HT-29 (cell line): ENCODE measurements at regions not wholly inside any gene's neighbourhood (a gene's known extent, or its start where the extent isn't known, plus 50 kb on each side); places are given as distances from the start of the nearest gene placed in this dataset.
"Not testable (repeated sequence)": the region's sequence is repeated elsewhere in the genome, so short reads cannot be mapped to it uniquely, and the experiment has no call there.

Source experiments
- DNase-seq: peaks from one replicate; pipeline ENCODE4 v3.0.0-alpha.2; 2015; ENCODE audit warnings: low spot score

DNA sequence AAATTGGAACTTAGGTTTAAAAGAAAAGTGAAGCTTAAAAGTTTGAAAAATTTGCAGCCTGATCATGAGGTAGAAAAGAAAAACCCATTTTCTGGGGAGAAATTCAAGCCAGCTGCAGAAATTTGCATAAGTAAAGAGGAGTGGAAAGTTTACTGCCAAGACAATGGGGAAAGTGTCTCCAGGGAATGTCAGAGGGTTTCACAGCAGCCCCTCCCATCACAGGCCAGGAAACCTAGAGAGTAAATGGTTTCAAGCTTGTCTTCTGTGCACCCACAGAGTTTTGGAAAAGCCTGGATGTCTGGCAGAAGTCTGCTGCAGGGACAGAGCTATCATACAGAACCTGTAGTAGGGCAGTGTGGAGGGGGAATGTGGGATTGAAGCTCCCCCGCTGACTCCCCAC is 254.0 kb upstream of the FSIP2 start:
- DNase-seq = no peak

DNA sequence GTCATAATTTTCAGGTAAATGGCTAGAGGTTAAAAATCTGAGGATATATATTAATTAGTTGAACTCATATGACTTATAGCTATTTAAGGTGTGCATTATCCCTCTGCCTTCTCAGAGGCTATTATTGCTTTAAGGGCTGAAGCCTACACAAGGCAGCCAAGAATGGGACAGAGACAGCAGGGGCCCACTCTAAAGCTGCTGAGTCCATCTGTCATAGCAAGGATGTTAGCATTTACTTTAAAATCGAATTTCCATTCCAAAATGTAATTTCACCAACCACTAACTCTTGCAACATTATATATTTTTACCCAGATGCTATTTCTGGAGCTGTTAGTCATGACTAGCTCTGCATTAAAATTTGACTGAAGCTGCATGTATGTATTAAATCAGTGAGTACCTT is 236.3 kb upstream of the FSIP2 start:
- no peak for DNase-seq

DNA sequence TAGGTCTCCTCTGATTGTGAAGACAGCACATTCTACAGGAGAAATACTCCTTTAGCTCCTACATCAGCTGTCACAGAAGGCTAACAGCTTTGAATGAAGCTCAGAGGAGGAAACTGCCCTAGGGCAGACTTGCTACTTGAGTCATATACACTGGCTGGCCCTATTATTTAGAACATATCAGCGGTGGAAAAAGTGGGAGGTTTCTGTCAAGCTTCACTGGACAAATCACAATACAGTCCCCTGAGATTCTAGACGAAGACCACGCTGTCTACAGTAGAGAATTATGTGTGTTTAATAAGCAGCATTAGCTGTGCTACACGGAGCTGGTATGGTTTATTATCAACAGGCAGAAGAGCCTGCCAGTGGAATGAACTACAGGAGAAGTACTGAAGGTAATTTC is 230.9 kb upstream of the FSIP2 start:
- DNase-seq = no peak

DNA sequence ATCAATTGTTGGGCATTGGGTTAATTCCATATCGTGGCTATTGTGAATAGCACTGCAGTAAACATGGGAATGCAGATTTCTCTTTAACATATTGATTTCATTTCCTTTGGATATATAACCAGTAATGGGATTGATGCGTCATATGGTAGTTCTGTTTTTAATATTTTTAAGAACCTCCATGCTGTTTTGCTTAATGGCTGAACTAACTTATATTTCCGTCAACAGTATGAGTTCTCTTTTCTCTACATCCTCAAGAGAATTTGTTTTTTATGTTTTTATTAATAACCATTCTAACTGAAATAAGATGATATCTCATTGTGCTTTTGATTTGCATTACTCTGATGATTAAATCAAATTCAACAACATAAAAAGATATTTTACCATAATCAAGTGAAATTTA is 228.5 kb upstream of the FSIP2 start:
- no peak for DNase-seq

DNA sequence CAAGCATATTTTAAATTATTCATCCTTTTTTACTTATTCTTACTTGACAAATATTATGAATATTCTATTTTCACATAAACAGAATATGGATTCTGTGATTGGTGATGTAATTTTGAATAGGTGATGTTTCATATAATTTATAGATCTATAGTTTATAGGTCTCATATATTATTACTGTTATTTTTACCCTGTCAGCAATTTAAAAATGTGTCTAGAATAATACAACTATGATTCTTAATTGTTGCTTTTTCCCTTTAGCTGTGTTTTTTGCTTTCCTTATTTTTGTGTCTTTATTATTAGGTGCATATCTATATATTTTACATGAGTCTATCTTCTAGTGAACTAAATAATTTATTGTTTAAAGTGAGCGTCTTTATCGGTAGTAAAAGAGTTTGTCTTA is 226.7 kb upstream of the FSIP2 start:
- DNase-seq = no peak

DNA sequence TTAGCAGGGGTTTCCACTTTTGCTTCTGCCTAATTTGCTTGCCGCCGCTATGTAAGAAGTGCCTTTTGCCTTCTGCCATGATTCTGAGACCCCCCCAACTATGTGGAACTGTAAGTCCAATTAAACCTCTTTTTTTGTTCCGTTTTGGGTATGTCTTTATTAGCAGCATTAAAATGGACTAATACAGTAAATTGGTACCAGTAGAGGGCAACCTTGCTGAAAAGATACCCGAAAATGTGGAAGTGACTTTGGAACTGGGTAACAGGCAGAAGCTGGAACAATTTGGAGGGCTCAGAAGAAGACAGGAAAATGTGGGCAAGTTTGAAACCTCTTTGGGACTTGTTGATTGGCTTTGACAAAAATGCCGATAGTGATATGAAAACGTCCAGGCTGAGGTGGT is 216.1 kb upstream of the FSIP2 start:
- DNase-seq = no peak

DNA sequence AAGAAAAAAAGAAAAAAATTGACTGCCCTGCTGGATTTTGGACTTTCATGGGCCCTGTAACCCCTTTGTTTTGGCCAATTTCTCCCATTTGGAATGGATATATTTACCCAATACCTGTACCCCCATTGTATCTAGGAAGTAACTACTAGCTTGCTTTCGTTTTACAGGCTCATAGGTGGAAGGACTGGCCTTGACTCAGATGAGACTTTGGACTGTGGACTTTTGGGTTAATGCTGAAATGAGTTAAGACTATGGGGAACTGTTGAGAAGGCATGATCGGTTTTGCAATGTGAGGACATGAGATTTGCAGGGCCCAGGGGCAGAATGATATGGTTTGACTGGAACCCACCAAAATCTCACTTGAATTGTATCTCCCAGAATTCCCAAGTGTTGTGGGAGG is 214.4 kb upstream of the FSIP2 start:
- DNase-seq = not testable (repeated sequence)

DNA sequence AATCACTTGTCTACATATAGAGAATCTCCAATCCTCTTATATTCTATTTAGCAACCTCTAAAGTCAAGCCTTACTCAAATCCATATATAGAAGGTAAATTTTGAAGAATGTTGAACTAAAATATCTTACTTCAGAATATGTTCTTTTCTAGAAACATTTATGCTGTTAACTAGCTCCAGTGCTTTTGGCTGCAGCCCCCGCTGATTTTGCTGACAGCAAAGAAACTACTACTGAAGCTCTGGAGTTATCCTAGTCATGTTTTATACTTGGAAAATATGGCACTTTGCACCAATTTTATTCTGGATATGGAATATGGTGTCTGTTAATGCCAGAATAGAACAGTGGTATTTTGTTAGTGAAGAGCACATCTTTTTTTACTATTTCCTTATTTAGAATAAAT is 212.4 kb upstream of the FSIP2 start:
- DNase-seq = no peak

DNA sequence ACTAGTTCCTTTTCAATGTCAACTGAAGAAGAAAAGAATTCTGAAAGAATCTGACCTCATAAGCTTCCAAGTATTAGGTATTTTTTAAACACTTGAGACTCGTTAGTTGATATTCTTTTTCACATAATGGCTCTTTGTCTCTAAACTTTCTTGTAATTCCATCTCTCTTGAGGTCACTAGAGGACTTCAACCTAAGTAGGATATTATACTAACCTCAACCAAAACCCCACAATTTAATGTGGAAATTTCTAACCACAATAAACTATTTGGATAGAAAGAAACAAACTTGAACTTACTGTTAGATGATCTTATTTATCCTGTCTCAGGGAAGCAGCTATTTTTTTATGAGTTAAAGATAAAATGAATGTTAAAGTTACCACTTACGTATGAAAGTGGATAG is 206.9 kb upstream of the FSIP2 start:
- no peak for DNase-seq

DNA sequence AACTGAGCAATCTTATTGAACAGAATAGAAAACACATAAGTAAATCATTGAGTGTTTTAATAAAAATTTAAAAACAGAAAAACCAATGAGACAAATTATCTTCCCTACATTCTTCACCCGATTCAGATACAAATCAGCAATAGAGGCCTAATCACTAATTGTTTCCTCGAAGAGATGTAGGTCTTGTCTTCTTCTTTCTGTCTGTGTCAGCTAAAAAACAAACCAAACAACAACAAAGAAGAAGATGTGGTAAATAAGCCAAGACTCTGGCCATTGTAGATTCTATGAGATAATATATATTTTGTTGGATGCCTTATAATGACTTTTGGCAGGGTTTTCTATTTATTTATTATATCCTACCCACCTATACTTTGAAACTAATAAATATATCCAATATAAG is 200.9 kb upstream of the FSIP2 start:
- DNase-seq = no peak

DNA sequence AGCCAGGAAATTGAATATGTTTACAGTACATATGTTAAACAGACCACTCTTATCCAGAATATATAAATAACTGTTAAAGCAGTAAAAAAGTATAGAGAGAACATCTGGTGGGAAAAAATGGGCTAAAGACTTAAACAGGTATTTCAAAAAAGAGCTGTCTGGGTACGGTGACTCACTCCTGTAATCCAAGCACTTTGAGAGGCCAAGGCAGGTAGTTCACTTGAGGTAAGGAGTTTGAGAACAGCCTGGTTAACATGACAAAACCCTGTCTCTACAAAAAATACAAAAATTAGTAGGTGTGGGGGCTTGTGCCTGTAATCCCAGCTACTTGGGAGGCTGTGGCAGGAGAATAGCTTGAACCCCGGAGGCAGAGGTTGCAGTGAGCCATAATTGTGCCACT is 171.4 kb upstream of the FSIP2 start:
- DNase-seq = no peak

DNA sequence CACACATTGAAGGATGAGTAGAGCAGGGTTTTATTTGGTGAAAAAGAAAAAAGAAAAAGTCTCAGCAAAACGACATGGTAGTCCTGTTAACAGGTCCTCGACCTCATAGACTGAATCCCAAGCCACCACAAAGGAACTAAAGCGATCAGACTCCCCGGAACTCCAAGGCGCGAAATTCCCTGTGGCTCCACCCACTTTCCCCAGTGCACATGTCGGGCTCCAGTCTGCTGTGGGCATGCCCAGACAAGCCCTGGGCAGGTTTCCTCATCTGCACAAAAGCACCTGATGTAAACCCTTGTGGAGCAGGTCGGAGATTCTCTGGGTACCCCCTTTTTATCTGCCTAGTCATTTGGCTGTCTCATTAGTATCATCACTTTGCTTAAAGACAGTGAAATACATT is 170.7 kb upstream of the FSIP2 start:
- DNase-seq = no peak

DNA sequence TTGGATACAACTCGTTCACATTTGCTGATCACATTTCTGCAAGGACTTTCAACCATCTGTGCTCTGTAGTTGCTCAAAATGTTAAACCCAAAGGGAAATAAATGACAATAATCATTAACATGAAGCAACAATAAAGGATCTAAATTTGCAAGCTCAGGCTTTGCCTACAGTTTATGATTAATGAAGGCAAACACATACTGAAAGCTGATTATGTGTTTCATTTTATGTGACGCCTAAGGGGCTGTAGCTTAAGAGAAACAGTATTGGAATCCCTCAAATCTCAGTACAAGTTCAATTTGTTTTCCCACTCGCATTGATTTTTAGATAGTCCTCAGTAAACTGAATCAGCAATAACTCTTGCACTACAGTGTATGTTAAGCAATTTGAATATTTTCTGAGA is 160.3 kb upstream of the FSIP2 start:
- DNase-seq = no peak

DNA sequence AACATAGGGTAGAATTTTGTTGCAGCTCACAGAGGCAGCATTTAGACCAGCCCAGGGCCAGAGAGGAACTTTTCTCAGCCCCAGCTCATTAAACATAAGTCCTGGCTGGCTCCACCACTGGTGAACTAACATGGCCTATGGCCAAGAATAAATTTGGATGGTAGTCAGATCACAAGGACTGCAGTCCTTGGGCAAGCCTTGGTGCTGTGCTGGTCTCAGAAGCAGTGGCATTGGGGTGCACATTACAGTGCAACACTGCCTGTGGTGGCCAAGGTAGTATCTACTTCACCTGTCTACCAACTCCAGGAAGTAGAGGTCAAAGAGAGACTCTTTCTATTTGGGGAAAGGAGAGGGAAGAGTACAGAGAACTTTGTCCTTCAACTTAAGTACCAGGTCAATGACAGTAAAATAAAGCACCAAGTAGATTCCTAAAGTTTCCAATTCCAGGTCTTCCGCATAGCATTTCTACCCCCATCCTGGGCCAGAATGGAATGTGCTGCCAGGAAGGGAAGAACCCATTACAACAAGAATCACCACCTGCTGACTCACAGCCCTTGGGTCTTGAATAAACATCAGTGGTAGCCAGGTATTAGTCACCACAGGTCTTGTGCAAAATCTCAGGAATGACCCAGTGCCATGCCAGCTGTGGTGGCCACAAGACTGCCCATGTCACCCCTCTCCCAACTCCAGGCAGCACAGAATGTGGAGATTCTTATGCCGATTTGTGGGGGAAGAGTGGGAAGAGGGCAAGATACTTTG is 155.4 kb upstream of the FSIP2 start:
- peak; percentile 56 for DNase-seq

DNA sequence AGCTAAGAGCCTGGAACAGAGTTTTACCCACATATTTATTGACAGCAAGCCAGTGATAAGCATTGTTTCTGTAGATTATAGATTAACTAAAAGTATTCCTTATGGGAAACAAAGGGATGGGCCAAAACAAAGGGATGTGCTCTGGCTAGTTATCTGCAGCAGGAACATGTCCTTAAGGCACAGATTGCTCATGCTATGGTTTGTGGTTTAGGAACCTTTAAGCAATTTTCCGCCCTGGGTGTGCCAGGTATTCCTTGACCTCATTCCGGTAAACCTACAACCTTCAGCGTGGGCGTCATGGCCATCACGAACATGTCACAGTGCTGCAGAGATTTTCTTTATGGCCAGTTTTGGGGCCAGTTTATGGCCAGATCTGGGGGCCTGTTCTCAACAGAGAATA is 153.4 kb upstream of the FSIP2 start:
- not testable (repeated sequence) for DNase-seq

DNA sequence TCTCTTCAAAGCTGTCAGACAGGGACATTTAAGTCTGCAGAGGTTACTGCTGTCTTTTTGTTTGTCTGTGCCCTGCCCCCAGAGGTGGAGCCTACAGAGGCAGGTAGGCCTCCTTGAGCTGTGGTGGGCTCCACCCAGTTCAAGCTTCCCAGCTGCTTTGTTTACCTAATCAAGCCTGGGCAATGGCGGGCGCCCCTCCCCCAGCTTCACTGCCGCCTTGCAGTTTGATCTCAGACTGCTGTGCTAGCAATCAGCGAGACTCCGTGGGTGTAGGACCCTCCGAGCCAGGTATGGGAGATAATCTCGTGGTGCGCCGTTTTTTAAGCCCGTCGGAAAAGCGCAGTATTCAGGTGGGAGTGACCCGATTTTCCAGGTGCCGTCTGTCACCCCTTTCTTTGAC is 147.3 kb upstream of the FSIP2 start:
- not testable (repeated sequence) for DNase-seq

DNA sequence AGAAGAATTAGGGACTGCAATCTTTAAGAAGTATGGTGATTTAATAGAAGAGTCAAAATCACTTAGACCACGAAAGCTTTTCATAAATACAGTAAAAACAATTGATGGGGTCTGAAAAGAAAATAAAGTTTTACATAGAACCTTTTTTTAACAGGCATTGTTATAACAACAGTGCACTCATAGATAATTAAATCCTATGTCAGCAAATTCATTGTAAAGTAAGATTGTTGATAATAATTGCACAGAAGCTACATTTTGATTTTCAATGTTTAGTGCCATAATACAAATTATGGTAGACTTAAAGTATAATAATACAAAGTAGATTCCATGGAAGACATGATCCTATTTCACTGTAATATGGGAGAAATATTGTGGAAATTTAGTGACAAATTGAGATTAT is 130.7 kb upstream of the FSIP2 start:
- DNase-seq = no peak

DNA sequence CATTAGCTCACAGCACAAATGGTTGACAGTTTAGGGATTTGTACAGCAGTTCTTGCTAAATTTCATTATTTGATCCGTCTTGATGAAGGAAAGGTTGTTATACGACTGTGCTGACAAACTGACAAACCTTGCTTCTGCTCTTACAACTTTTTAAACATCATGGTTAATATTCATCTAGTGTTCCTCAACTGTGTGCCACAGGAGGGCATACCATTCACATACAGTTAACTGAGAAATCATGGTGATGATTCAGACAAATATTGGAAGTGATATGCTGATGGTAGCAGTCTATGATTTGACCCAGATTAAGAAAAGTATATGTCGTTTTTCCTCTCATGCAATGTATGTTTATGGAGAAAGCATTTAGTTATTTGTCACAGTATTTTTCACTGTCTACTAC is 129.8 kb upstream of the FSIP2 start:
- peak; percentile 55 for DNase-seq

DNA sequence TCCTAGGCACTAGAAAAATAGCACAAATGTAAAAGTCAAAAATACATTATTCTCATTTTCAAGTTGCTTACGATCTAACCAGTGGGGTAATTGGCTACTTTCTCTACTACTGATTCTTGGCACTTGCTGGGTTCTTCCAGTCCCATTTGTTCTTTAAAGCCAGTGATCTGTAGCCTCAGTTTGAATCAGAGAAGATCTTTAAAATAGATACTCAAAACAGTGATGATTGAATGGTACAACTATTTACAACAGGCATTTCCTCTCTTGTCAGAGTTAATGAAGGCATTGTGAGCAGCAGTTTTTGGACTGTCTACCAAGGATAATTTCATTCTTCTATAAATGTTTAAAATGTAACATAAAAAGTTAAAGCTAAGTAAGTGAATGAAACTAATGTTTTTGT is 128.3 kb upstream of the FSIP2 start:
- DNase-seq = no peak

DNA sequence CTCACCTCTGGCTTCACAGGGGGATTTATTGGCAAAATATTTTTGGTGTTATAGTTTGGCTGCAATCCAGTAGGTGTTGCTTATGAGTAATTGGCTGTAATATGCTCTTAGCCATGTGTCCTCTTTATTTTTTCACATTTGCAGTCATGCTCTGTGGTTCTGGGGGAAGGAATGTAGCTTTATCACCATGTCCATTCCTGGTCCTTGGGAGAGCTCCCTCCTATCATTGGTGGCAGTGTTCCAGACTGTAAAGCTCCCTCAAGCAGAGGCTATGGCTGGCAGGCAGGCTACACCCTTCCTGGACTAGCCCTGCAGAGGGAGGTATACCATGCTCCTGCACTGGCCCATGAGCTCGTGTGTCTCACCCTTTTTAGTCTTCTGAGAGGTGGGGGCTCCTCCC is 120.0 kb upstream of the FSIP2 start:
- DNase-seq = no peak

DNA sequence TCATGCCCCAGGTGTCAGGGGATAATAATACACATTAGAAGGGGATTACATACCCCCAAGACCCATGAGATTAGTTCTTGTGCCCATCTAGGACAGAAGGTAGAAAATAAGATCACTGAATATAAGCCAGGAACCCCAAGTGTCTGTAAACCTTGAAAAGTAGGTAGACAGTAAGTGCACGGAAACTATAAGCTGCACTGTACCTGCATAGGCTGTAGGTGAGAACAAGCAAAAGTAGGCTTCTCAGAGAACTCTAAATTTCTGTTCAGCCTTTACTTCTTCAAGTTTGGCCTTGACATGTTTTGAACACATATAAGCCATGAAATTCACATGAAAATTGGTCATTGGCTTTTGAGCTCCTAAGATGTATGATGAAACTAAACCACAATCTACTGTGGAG is 113.0 kb upstream of the FSIP2 start:
- DNase-seq = no peak

DNA sequence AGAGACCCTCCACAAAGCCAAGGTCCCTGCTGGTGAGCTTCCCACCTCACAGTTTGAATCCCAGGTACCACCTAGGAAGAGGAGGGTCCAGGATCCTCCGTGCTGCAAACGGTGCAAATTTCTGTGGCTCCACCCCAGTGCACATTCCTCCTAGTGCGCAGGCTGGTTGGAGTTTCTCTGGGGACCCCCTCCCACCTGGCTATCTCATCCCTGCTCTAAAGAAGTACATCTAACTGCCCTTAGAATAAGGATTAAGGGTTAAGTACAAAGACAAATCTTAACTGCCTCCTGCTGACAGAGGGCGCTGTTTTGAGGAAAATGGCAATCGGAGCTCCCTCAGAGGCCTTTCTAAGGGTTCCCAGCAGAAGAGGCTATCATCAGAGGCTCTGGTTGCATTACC is 109.6 kb upstream of the FSIP2 start:
- DNase-seq = peak; percentile 36

DNA sequence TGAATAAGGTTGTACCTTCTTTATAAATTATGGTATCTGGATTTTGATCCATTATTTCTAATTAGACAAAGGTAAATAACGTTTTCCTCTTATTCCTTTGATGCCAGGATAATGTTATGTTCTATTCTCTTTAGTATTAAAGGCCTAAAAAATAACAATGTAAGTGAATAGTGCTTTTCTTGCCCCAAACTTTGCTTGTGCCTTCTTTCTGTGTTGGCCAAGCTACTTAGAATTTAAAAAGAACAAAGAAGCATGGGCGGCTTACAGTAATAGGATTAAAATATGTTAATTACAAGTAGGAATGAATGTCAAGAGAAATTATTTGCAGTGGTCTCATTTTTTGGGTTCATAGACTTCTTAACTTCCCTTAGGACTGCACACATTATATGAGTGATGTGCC is 105.0 kb upstream of the FSIP2 start:
- DNase-seq = no peak

DNA sequence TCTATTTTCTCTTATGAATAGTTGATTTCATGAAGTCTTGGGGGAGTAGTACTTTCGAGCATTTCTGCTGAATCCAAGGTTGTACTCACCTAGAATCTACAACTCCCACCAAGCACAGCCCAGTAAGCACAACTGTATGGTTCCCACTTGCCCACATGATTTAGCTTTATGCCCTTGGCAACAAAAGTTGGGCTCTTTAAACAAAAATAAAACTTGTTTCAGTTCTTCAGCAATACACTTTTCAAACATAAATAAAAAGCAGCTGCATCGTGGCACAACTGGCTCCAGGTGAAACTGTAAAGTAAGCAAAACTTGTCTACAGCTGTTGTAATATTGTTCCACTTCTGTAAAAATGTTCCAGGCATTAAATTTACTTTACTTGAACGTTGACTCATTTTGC is 99.8 kb upstream of the FSIP2 start:
- no peak for DNase-seq
